Esophagus squamous epithelium (tissue), 4 donors: ENCODE measurements at regions not wholly inside any gene's neighbourhood (a gene's known extent, or its start where the extent isn't known, plus 50 kb on each side); places are given as distances from the start of the nearest gene placed in this dataset.

ENCODE experiments used
- CTCF ChIP-seq, 6 experiments: fragments of 450-650 bp in 4 of 6; fragments of 200-600 bp in 2 of 6; sonication (generic) in 2 of 6; IDR thresholded peaks; one replicate each; pipeline ENCODE4 v1.5.1; 2016 to 2019; ENCODE audit warnings: antibody characterized with exemption in 6 of 6, mild to moderate bottlenecking in 4 of 6, moderate library complexity in 4 of 6
- POLR2A ChIP-seq, 4 donors: fragments of 450-650 bp; IDR thresholded peaks; one replicate each; pipeline ENCODE4 v1.6.1; 2017; ENCODE audit warnings: antibody characterized with exemption in 4 of 4, mild to moderate bottlenecking in 4 of 4, moderate library complexity in 3 of 4

- TF ChIP-seq POLR2A (IDR thresholded peaks at IDR 0.05) (no peak), CTCF (IDR thresholded peaks at IDR 0.05) (no peak)
Observed at GRCh38 chr12:33529031-33529430, 89.4 kb upstream of the SYT10 start.
